NCI-H1105 treated with DMSO at 0.1 percent for 48 hours (cell line): ENCODE measurements at regions not wholly inside any gene's neighbourhood (a gene's known extent, or its start where the extent isn't known, plus 50 kb on each side); places are given as distances from the start of the nearest gene placed in this dataset.

Experiments
- DNase-seq: peaks from one replicate; lab custom pipeline; 2025; lab: John Stamatoyannopoulos, UW

DNA sequence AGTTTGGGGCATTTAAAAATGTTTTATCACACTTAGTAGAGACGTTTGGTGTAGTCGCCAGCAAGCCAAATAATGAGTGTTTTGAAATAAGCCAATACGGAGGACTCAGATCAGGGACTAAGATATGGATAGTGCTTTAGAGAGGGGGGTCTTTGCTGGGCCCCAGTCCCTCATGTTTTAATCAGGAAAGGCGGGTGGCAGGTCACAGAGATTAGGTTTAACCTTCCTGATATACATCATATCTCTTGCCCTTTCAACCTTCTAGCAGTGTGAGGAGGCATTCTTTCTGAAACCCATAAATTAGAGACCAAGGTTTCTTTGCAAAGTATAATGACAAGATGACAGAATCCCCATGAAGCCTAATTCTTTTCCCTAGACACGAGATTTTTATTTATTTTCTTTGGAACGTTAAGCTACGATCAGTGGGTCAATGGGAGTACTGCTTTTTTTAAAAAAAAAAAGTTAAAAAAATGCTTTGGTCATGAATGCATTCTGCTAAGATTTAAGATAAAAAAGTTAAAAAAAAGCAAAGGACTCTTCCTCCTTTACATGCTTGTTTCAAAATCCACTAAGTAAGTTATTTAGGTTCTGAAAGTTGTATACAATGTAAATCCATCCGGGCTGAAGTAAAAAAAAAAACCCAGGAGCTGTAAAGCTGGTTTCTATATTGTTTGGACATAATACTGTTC, 572.1 kb upstream of the SALL1 start:
- DNase-seq, result no peak

DNA sequence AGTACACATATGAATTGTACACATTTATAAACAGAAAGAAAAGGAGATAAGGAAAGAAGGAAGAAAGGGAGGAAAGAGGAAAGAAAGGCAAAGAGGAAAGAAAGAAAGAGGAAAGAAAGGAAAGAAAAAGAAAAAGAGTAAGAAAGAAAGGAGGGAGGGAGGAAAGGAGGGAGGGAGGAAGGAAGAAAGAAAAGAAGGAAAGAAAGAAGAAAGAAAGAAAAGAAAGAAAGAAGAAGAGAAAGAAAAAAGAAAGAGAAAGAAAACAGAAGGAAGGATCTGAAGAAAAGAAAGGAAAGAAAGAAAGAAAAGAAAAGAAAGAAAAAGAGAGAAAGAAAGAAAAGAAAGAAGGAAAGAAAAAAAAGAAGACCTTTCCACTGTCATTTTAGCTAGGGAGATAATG, 571.4 kb upstream of the SALL1 start:
- no peak for DNase-seq

DNA sequence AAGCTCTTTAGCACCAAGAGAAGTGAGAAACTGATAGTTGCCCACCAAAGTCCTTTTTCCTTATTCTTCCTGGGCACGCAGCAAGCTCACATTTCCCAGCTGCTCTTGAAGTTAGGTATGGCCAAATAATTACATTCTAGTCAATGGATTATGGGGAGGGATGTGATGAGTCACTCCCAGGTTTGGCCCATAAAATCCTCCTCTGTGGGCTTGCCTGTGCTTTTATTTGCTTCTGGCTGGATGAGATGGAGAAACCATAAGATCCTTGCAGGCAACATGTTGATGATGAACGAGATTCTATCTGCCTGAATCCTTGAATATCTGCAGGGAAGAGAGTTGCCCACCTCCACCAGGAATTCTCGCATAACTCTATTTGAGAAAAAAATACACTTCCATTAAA, 568.3 kb upstream of the SALL1 start:
- DNase-seq, result no peak

DNA sequence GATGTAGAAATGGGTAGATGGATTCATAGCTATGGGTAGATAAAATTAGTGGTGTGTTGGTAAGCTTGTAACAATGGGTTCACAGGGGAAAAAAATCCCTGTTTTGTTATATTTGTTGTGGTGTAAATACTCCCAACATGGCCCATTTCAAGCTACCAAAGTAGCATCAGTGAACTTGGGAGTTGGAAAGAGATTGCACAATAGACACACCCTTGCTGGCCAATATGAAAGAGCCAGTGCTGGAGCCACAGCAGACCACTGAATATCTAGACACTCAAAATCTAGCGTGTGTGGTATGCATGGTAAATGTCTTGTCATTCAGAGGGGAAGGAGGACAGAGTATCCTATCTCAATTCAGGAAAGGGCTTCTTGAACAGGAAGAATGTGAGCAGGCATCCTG, 565.1 kb upstream of the SALL1 start:
- no peak for DNase-seq

DNA sequence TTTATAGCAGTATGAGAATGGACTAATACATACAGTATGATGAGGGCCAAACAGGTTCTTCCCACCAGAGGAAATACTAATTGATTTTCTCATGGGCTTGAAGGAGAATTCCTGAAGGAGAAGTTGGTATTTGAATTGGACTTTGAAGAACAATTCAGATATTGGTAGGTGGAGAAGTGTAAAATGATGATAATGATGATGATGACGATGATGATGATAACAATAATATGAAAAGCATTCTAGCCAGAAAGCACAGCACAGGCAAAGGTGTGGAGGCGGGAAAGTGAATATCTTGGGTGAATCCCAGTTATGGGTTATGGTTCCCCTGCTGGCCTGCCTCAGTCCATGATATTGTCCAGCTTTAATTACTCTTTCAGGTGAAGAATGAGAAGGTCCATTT, 562.4 kb upstream of the SALL1 start:
- DNase-seq, result no peak

DNA sequence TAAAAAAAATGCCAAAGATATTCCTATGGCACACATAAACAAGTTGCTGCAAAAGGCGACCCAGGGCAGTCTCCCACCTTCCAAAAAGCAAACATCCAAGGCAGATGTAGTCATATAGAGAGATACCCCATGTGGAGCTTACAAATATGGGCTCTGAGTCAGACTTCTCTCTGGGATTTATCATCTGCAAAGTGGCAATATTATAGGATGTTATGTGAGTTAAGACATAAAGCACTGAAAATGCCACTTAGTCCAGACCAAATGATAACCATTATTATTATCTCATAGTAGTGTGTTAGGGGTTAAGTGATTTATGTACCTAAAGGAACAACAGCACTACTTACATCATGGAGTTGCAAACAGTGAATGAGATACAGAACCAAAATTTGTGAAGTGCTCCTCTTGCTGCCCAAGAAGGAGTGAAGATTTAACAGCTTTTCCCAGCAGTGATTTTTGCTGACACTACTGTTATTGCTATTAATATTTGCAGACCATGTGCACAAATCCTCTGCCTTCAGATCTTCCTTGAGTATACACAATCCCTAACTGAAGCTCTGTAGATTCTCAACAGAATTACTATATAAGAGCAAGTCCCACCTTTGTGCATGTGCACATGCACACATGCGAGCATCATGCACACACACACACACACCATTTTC, 560.0 kb upstream of the SALL1 start:
- DNase-seq, result no peak

DNA sequence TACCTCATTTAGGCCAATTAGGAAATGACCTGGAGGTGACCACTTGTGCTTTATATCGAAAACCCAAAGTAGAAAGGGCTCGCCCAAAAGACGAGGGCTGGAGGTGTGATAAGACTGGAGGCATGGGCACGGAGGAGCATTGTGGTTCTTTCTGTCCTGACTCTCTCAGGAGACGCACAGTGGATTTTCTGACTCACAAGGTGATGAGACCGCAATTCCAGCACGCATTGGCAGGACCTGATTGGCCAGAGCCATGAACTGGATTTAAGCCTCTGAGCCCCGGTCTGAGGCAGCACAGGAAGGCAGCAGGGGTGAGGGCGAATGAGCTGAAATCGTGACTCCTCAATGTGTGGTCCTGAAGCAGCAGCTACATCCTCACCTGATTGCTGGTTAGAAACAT, 559.1 kb upstream of the SALL1 start:
- DNase-seq, result no peak

DNA sequence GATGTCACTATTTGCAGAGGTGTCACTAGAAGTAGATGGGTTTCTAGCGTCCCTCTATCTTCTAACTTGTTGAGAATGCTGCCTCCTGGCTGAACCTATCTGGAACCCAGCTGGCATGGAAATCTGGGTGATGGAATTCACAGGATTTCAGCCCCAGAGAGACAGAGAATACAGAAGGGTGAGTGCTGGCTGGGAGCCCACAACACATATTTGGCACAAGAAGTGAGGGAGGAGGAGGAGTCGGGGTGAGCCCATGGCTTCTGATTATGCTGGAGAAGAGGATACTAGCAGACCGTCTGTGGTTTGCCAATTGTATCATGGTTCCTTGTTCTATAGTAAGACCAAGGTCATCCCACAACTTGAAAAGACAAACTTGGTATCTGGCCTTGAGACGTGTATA, 557.8 kb upstream of the SALL1 start:
- no peak for DNase-seq

DNA sequence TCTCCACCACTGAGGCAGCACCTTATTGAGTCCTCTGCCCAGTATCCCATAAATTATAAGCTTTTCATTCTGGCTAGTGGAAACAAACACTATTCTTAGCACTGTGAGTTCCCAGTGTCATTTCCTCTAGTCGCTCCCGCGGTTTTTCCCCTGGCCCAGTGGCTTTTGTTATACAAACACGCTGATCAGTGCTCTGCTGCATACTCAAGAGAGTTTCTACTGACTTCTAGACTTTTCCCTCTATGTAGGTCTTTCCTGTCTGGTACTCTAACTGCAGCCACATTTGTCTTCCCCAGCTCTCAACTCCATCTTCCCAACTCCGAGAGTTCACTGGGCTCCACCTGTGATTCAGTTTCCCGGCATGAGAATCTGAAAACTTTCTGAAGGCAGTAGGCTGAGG, 556.6 kb upstream of the SALL1 start:
- no peak for DNase-seq

DNA sequence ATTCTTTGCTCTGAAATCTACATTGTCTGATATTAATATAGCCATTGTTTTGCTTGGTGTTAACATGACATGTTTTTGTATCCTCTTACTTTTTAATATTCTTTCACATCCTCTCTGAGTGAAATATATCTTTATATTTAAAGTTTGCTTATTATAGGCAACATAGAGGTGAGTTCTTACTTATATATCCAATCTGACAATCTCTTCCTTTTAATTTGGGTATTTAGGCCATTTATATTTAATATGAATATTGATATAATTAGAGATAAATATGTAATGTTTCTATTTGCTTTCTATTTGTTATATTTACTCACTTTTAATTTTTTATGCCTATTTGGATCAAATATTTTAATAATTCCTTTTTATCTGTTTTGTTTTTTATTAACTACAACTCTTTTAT, 554.1 kb upstream of the SALL1 start:
- no peak for DNase-seq

DNA sequence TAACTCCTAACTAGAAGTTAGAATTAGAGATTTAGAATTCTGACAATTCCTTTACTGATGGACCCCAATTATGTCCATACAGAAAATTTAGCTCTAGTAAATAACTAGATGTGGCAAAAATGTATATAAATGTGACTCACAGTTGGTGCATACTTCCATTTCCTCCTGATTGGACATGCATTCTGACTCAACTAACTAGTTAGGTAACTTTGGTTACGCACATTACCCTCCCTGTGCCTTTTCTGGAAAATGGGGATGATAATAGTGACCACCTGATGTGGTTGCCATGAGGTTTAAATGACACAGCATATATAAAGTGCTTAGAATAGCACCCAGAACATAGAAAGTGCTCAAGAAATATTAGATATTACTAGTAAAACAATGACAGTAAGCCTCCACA, 550.0 kb upstream of the SALL1 start:
- no peak for DNase-seq

DNA sequence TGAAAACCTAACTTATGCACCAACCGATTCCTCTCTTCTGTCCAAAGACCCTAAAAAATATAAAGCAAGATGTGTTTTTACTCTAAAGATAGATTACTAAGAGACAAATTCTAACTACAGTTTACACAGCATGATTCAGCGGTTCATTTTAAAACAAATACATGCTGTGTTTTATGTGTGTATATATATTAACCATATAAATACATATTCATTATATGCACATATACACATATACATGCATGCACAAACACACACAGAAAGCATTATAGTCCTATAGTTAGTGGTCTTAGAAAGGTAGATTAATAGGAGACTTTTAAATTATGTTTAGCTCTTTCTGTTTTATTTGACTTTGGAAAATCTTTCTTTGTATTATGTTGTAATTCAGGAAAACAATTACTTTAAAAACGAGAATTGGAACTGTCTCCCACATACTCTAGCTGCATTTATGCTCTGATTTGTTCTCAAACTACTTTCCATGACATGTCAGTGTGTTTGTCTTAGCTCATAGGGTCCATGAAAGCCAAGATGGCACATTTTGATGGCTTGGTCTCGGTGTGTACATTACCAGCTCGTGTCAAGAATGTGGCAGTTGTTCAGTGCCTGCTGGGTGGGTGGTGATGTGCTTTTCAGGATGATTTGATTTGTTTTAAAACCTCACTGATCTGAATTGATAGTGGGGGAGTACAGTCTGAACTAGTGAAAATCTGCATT, 548.8 kb upstream of the SALL1 start:
- no peak for DNase-seq

DNA sequence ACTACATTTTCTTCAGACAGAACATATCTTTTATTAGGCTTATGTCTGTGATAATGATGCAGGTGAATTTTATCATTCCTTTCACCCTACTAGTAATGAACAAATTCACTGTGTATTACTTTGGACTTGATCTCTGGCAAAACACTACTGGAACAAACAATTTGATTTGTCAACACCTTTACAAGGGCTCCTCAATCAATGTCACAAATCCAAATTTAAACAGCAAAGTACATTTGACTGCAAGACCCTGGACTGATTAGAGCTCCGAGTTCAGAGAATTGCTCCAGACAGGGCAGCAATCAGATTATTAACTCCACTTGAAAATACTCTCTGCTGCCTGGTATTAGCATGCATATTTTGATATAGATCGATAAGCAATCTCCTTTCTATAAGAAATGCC, 547.6 kb upstream of the SALL1 start:
- no peak for DNase-seq

DNA sequence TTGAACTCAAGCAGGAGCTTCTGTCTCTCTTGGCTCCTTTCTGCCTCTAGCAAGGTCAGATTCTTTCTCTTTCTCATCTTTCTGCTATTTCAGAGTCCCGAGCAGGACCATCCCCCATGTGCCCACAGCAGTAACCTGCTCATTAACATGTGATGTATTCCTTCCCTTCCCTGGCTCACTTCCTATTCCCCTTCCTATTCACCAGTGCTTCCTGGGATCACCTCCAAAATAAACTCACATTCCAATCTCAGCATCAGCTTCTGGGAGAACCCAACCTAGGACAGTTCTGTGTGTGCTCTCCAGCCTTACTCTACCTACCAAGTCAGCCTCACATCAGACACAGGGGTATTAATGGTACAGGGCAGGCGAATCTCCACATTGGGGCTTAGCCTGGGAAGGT, 546.4 kb upstream of the SALL1 start:
- no peak for DNase-seq

DNA sequence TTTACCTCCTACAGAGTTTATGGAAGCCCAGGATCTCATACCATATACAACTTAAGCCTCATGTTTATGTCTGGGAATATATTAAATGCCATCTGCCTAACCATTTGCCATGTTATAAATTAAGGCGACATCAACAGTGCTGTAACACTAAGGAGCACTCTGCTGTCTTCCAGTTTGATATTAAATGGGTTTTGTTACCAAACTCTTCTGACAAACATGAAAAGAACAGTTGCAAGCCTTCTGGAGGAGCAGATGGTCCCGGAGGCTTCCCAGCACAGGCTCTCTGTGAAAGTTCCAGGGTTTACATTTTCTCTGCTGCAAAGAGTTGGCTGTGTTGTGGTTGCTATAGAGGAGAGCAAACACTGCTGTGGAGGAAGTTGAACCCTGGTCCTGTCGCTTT, 545.3 kb upstream of the SALL1 start:
- DNase-seq, result no peak

DNA sequence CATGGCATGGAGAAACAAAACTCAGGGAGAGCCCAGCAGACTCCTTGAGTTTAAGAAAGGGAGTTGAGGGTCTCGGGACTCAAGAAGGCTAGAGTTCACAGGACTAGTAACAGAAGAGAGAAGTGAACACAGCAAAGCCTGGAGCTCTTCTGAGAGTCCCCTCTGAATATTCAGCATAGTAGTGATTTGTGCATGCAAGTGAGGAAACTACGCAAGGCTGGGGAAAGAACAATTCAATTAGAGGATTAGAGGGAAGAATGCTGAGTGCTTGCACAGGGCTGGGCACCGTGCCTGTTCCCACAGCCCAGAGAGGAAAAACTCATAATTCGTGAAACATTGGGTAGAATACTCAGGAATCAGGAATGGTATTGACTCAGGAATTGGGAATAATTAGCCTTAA, 540.0 kb upstream of the SALL1 start:
- DNase-seq, result no peak

DNA sequence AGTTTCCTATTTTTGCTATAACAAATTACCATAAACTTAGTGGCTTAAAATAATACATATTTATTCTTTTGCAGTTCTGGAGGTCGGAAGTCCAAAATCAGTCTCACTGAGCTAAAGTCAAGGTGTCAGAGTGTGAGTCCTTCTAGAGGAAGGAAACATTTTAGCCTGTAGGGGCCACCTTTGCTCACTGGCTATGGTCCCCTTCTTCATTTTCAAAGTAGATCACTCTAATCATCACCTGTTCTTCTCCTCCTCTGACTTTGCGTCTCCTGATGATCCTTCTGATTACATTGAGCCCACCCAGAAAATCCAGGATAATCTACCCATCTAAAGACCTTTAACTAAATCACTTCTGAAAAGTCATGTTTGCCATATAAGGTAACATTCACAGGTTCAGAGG, 534.4 kb upstream of the SALL1 start:
- DNase-seq, result no peak

DNA sequence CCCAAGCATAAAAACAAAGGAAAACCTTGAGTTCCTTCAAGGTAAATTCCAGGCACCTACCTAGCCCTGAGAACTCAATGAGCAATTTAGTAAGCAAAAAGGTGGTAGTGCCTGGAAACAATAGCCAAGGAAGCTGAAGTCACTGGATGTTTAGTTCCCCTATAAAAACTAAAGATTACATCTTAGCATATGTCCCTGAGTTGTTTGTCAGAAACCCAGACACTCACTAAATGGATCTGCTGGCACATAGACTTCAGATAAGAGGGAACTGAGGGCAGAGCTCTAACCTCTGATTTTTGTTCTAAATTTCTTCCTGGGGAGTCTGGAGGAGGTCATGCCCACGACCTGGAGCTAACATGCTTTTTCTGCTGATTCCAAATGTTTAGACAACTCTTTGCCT, 532.8 kb upstream of the SALL1 start:
- DNase-seq, result no peak

DNA sequence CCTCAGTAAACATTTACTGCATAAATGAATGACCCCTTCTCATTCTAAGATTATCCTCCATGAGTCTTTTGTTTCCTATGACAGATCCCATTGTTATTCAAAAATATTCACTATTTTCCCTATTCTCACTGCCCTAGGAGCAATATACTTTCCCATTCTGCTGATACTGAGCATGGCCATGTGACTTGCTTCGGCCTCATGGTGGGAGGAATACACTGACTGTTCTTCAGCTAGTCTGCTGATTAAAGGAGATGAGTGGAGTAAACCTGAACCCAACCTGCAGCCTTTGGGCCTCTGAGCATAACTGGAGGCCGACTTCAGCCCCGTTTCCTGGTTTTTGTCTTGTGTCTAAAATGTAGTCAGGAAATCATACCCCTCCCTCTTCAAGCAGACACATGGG, 531.8 kb upstream of the SALL1 start:
- no peak for DNase-seq

DNA sequence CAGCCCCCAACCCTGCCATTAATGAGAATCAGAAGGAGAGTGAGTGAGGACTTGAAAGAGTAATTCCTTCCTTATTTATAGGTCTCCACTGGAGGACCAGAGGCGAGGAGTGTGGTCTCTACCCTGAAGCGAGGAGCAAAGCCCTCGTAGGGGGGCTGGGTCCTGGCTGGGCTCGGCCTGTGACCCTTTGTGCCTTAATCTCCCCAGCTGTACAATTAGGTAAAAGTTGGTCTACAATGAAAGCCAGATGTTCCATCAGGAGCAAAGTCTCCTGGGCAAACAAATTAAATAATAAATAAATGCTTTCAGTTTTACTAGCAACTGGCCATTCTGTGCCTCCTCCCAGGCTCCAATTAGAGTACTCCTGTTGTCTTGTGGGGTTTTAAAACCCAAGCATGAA, 523.5 kb upstream of the SALL1 start:
- DNase-seq, result no peak

DNA sequence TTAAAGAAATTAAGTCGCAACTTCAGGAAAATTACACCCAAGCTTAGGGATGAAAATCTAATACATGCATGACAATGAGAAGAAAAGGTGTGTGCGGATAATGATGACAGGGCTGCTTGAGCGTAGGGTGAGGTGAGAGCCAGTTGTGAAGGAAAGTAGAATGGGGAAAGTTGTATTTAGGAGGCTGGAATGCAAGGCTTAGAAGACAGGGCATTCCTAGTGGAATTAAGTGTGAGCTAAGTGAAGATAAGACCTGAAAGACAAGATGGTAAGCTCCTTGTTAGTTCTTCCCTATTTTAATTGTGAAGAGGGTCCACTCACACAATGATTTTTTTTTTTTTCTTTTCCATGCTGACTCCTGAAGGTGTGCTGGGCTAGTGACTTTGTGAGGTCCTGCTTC, 519.5 kb upstream of the SALL1 start:
- no peak for DNase-seq

DNA sequence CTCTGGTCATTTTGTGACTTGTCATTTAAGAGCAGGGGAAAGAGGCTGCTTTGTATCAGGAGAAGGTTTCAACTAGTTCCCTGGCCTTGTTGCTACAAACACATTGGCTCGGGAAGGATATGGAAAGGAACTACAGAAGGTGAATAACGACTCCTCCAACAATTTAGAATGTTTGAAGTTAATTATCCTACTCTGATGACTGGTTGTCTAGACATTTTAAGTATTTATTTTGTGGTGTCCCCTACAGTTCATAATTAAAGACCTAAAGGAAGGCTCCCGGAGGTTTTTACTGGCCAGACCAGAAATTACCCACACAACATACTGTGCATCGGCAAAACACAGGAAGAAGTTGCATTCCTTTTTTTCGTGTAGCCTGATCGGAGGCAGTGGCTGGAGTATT, 515.8 kb upstream of the SALL1 start:
- peak; percentile 4 for DNase-seq

DNA sequence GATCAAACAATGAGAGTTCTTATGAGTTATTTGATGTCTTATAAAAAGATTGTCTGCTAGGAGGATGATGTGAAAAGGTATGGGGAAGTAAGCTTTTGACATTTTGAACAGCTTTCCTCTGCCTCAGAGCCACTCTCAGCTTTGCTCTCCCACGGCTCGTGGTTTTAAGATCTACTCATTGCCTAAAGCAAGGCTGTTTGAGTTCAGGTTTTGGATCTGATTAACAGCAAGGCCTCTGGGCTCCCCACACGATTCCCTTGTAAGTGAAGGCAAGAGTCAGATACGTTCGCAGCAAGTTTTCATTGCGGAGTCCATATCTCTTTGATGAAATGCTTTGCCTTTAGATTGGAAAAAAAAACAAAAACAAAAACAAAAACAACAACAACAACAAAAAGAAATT, 515.0 kb upstream of the SALL1 start:
- DNase-seq, result no peak
